ENCODE measurements at regions not wholly inside any gene's neighbourhood (a gene's known extent, or its start where the extent isn't known, plus 50 kb on each side); places are given as distances from the start of the nearest gene placed in this dataset.

DNA sequence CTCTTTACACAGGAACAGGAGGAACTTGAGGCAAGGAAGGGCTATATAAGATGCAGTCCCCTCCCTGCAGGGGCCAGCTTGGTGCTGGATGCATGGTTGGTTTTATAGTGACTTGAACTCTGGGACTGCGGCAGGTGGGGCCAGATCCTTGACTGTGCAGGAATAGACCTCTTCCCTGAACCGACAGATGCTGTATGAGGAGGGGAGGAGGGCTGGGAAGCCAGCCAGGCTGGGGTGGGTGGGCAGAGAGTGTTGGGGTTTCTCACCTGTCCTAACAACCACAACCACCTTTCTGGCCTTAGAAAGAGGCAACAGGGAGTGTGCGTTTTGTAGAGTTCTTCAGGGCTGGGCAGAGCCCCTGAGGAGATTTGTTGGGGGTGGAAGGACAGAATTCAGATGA is 798.1 kb downstream of the KCNJ18 start:
- Mint-ChIP-seq H3K9me3 (peaks cover 8% of the 10 kb centered on the region), H3K4me3 (no peak overlapping the region), H3K4me1 (ENCODE audit: unreplicated experiment) (no peaks in the 10 kb centered on the region), H3K36me3 (no peaks in the 10 kb centered on the region), H3K27me3 (no peaks in the 10 kb centered on the region), H3K27ac (no peak overlapping the region)
- no peak for TF ChIP-seq CTCF (conservative IDR thresholded peaks at IDR 0.05)
- no peak for DNase-seq (ENCODE audit: extremely low spot score, unreplicated experiment)

GRCh38 chr17:22492331-22492730 is 800.0 kb downstream of the KCNJ18 start:
- no peaks in the 10 kb centered on the region for H3K36me3 Mint-ChIP-seq
- TF ChIP-seq CTCF (conservative IDR thresholded peaks at IDR 0.05) = no peak
- H3K4me1 Mint-ChIP-seq (ENCODE audit: unreplicated experiment) = no peaks in the 10 kb centered on the region
- no peak overlapping the region for H3K27ac Mint-ChIP-seq
- DNase-seq (ENCODE audit: extremely low spot score, unreplicated experiment) = no peak
- peaks cover 4% of the 10 kb centered on the region for H3K9me3 Mint-ChIP-seq
- H3K27me3 Mint-ChIP-seq = no peaks in the 10 kb centered on the region
- no peak overlapping the region for H3K4me3 Mint-ChIP-seq

GRCh38 chr17:22496450-22496849 is 804.1 kb downstream of the KCNJ18 start:
- no peak for DNase-seq (ENCODE audit: extremely low spot score, unreplicated experiment)
- no peak for TF ChIP-seq CTCF (conservative IDR thresholded peaks at IDR 0.05)
- H3K36me3 Mint-ChIP-seq = no peaks in the 10 kb centered on the region
- no peaks in the 10 kb centered on the region for H3K4me1 Mint-ChIP-seq (ENCODE audit: unreplicated experiment)
- H3K9me3 Mint-ChIP-seq = peaks cover 4% of the 10 kb centered on the region
- H3K27ac Mint-ChIP-seq = no peak overlapping the region
- no peak overlapping the region for H3K4me3 Mint-ChIP-seq
- H3K27me3 Mint-ChIP-seq = no peaks in the 10 kb centered on the region

- no peak for DNase-seq (ENCODE audit: extremely low spot score, unreplicated experiment)
- no peak overlapping the region for H3K4me3 Mint-ChIP-seq
- no peak overlapping the region for H3K27ac Mint-ChIP-seq
- H3K36me3 Mint-ChIP-seq = no peaks in the 10 kb centered on the region
- no peaks in the 10 kb centered on the region for H3K4me1 Mint-ChIP-seq (ENCODE audit: unreplicated experiment)
- no peaks in the 10 kb centered on the region for H3K27me3 Mint-ChIP-seq
- no peak for TF ChIP-seq CTCF (conservative IDR thresholded peaks at IDR 0.05)
- no peaks in the 10 kb centered on the region for H3K9me3 Mint-ChIP-seq
These were observed 811.1 kb downstream of the KCNJ18 start for GRCh38 chr17:22503322-22503899.

GRCh38 chr17:22505660-22506059 is 813.3 kb downstream of the KCNJ18 start:
- TF ChIP-seq CTCF (conservative IDR thresholded peaks at IDR 0.05) = no peak
- no peaks in the 10 kb centered on the region for H3K36me3 Mint-ChIP-seq
- peaks cover 5% of the 10 kb centered on the region for H3K9me3 Mint-ChIP-seq
- no peak for DNase-seq (ENCODE audit: extremely low spot score, unreplicated experiment)
- H3K27me3 Mint-ChIP-seq = no peaks in the 10 kb centered on the region
- no peaks in the 10 kb centered on the region for H3K4me1 Mint-ChIP-seq (ENCODE audit: unreplicated experiment)
- no peak overlapping the region for H3K4me3 Mint-ChIP-seq
- no peak overlapping the region for H3K27ac Mint-ChIP-seq

- no peaks in the 10 kb centered on the region for H3K36me3 Mint-ChIP-seq
- H3K4me1 Mint-ChIP-seq (ENCODE audit: unreplicated experiment) = no peaks in the 10 kb centered on the region
- DNase-seq (ENCODE audit: extremely low spot score, unreplicated experiment) = peak; percentile 40
- TF ChIP-seq CTCF (conservative IDR thresholded peaks at IDR 0.05) = no peak
- H3K27me3 Mint-ChIP-seq = no peaks in the 10 kb centered on the region
- H3K4me3 Mint-ChIP-seq = no peak overlapping the region
- H3K27ac Mint-ChIP-seq = no peak overlapping the region
- peaks cover 5% of the 10 kb centered on the region for H3K9me3 Mint-ChIP-seq
These were observed 813.9 kb downstream of the KCNJ18 start for GRCh38 chr17:22506231-22506630.

Data from type B pancreatic cell (in vitro differentiated cells).